ENCODE measurements at regions not wholly inside any gene's neighbourhood (a gene's known extent, or its start where the extent isn't known, plus 50 kb on each side); places are given as distances from the start of the nearest gene placed in this dataset.

GRCh38 chr2:145021962-145022665 is 502.2 kb upstream of the ZEB2 start:
- no peak for DNase-seq (ENCODE audit: low spot score)

GRCh38 chr2:145020694-145021093 is 500.8 kb upstream of the ZEB2 start:
- no peak for DNase-seq (ENCODE audit: low spot score)

GRCh38 chr2:145020139-145020538 is 500.2 kb upstream of the ZEB2 start:
- DNase-seq (ENCODE audit: low spot score): no peak

GRCh38 chr2:145018502-145018901 is 498.6 kb upstream of the ZEB2 start:
- no peak for DNase-seq (ENCODE audit: low spot score)

GRCh38 chr2:145017149-145017548 is 497.2 kb upstream of the ZEB2 start:
- no peak for DNase-seq (ENCODE audit: low spot score)

GRCh38 chr2:145016711-145017110 is 496.8 kb upstream of the ZEB2 start:
- DNase-seq (ENCODE audit: low spot score): no peak

GRCh38 chr2:145015561-145015960 is 495.6 kb upstream of the ZEB2 start:
- no peak for DNase-seq (ENCODE audit: low spot score)

GRCh38 chr2:145012806-145013205 is 492.9 kb upstream of the ZEB2 start:
- no peak for DNase-seq (ENCODE audit: low spot score)

GRCh38 chr2:145012214-145012670 is 492.3 kb upstream of the ZEB2 start:
- no peak for DNase-seq (ENCODE audit: low spot score)

GRCh38 chr2:145010635-145011034 is 490.7 kb upstream of the ZEB2 start:
- no peak for DNase-seq (ENCODE audit: low spot score)

- DNase-seq (ENCODE audit: low spot score): no peak
Measured at GRCh38 chr2:145007960-145008263, 488.0 kb upstream of the ZEB2 start.

GRCh38 chr2:145007093-145007959 is 487.4 kb upstream of the ZEB2 start:
- DNase-seq (ENCODE audit: low spot score): no peak

GRCh38 chr2:145002624-145003023 is 482.7 kb upstream of the ZEB2 start:
- DNase-seq (ENCODE audit: low spot score): no peak

- DNase-seq (ENCODE audit: low spot score): no peak
Measured at GRCh38 chr2:145000376-145000775, 480.5 kb upstream of the ZEB2 start.

GRCh38 chr2:144999936-145000335 is 480.0 kb upstream of the ZEB2 start:
- DNase-seq (ENCODE audit: low spot score): no peak

- DNase-seq (ENCODE audit: low spot score): no peak
Measured at GRCh38 chr2:144999071-144999875, 479.4 kb upstream of the ZEB2 start.

- no peak for DNase-seq (ENCODE audit: low spot score)
Measured at GRCh38 chr2:144998435-144998834, 478.5 kb upstream of the ZEB2 start.

GRCh38 chr2:144996225-144996795 is 476.4 kb upstream of the ZEB2 start:
- DNase-seq (ENCODE audit: low spot score): no peak

- DNase-seq (ENCODE audit: low spot score): no peak
Measured at GRCh38 chr2:144995482-144995881, 475.6 kb upstream of the ZEB2 start.

- peak; percentile 29 for DNase-seq (ENCODE audit: low spot score)
Measured at GRCh38 chr2:144990661-144991060, 470.7 kb upstream of the ZEB2 start.

- DNase-seq (ENCODE audit: low spot score): no peak
Measured at GRCh38 chr2:144989579-144990270, 469.8 kb upstream of the ZEB2 start.

- no peak for DNase-seq (ENCODE audit: low spot score)
Measured at GRCh38 chr2:144988591-144988990, 468.7 kb upstream of the ZEB2 start.

Measured in iPS-NIHi11 (cell line).